Heart right ventricle (tissue), 16 donors: ENCODE measurements at regions not wholly inside any gene's neighbourhood (a gene's known extent, or its start where the extent isn't known, plus 50 kb on each side); places are given as distances from the start of the nearest gene placed in this dataset.

ENCODE experiments used
- ATAC-seq, 8 donors: fragments of 200-7000 bp; cut with Tn5 transposase; one replicate each; pipeline ENCODE4 v1.9.1; 2020; ENCODE audit warnings: mild to moderate bottlenecking in 8 of 8, moderate library complexity in 8 of 8, moderate number of reproducible peaks in 1 of 8
- DNase-seq, 2 donors: peaks; one replicate each; pipeline ENCODE4 v3.0.0-alpha.2; 2020
- H3K27ac ChIP-seq, 10 donors: fragments of 200-600 bp; sonication (generic) in 2 of 10; one replicate each; pipeline versions ENCODE4 v1.5.0 to v1.8.0; 2020 to 2022; ENCODE audit warnings: mild to moderate bottlenecking in 3 of 10
- H3K27me3 ChIP-seq, 7 donors: fragments of 200-600 bp; one replicate each; pipeline ENCODE4 v1.8.0; 2021 to 2022; ENCODE audit warnings: mild to moderate bottlenecking in 2 of 7
- H3K36me3 ChIP-seq, 9 donors: fragments of 200-600 bp; sonication (generic) in 1 of 9; one replicate each; pipeline versions ENCODE4 v1.5.0 to v1.8.0; 2020 to 2022; ENCODE audit warnings: mild to moderate bottlenecking in 2 of 9
- H3K4me1 ChIP-seq, 9 donors: fragments of 200-600 bp; sonication (generic) in 1 of 9; one replicate each; pipeline versions ENCODE4 v1.5.0 to v1.8.0; 2020 to 2022; ENCODE audit warnings: mild to moderate bottlenecking in 4 of 9
- H3K4me3 ChIP-seq, 10 donors: fragments of 200-600 bp; sonication (generic) in 2 of 10; one replicate each; pipeline versions ENCODE4 v1.5.0 to v1.8.0; 2020 to 2022; ENCODE audit warnings: mild to moderate bottlenecking in 7 of 10, moderate library complexity in 2 of 10
- H3K9me3 ChIP-seq, 11 donors: fragments of 200-600 bp in 10 of 11; sonication (generic) in 2 of 11; one replicate each; pipeline versions ENCODE4 v1.5.0 to v1.8.0; 2013 to 2022; ENCODE audit warnings: mild to moderate bottlenecking in 2 of 11, control low read depth in 1 of 11, moderate library complexity in 1 of 11
- WGBS, 2 donors: extraction: QIAGEN DNeasy Blood & Tissue Kit; methylation state at CpG; one replicate each; pipeline ENCODE4 v1.1.7; 2013; ENCODE audit warnings: inconsistent platforms in 1 of 2; 5-methylcytosine and 5-hydroxymethylcytosine counted together
- intact Hi-C, 10 donors: fragments of 100-400 bp; cut with DNase I; formaldehyde crosslinking; loops; one replicate each; pipeline versions ENCODE4 v1.11.1 to v1.14.2; 2022
- TF ChIP-seq, protein P1 (sequence below), 9 donors: fragments of 200-600 bp; sonication (generic) in 2 of 9; IDR thresholded peaks; one replicate each; pipeline versions ENCODE4 v1.5.0 to v1.8.0; 2021 to 2022; ENCODE audit warnings: antibody characterized with exemption in 9 of 9, mild to moderate bottlenecking in 5 of 9, moderate library complexity in 1 of 9
- donor health status: Arrhythmogenic right ventricular cardiomyopathy.
- donor health status: ischemic (EF 13 %, LVEDD 7.1; RV severe dilation, severe dysfunction).
- donor health status: healthy with polysubstance abuse.
- donor health status: DM: no; HTN: yes; CAD: no.
- donor health status: DM: no; HTN: no; CAD: no.
- donor health status: ischemic (EF 25% LVEDD 6.9; RV normal size, moderate dysfunction).
- donor health status: ischemic (EF 25% LVEDD 5.7; RV mildly dilated, moderate dysfunction).
- donor health status: healthy.
- donor health status: DM: yes; HTN: yes; CAD: no.
- donor health status: Ischemic cardiomyopathy.
- donor health status: ischemic (EF 35%, LVEDD 5.7; RV mildly dilated, moderate dysfunction).
- donor health status: nonischemic (EF 11% LVEDD 7.7; RV severe dilation, severe dysfunction).
- donor health status: DM: yes; HTN: yes; CAD: no.
- donor health status: PGD.
- donor health status: ischemic (EF 29% LVEDD 5.4; RV normal size, mild dysfunction).
- donor health status: nonischemic (EF 23%, LVEDD 6.1; RV moderate dilation, normal function).

DNA sequence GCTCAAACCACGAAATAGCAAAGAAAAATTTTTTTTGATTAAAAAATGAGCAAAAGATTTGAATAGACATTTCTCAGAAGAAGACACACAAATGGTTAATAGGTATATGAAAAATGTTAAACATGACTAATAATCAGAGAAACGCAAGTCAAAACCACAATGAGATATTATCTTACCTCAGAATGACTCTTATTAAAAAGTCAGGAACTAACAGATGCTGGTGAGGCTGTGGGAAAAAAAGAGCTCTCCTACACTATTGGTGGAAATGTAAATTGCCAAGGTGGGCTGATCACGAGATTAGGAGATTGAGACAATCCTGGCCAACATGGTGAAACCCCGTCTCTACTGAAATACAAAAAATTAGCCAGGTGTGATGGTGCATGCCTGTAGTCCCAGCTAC, 315.5 kb upstream of the FLRT2 start:
- WGBS, 2 donors, result 76 to 79% methylated on average over 4 of the region's 4 CpGs
- H3K4me1 ChIP-seq, result no peaks in the 10 kb centered on the region
- no peaks in the 10 kb centered on the region for H3K36me3 ChIP-seq
- H3K9me3 ChIP-seq, result peaks cover 0 to 16% (median 0%) of the 10 kb centered on the region in 11 donors
- DNase-seq, result no peak
- no peaks in the 10 kb centered on the region for H3K27me3 ChIP-seq
- ATAC-seq, result no peak
- TF ChIP-seq, protein P1, sequence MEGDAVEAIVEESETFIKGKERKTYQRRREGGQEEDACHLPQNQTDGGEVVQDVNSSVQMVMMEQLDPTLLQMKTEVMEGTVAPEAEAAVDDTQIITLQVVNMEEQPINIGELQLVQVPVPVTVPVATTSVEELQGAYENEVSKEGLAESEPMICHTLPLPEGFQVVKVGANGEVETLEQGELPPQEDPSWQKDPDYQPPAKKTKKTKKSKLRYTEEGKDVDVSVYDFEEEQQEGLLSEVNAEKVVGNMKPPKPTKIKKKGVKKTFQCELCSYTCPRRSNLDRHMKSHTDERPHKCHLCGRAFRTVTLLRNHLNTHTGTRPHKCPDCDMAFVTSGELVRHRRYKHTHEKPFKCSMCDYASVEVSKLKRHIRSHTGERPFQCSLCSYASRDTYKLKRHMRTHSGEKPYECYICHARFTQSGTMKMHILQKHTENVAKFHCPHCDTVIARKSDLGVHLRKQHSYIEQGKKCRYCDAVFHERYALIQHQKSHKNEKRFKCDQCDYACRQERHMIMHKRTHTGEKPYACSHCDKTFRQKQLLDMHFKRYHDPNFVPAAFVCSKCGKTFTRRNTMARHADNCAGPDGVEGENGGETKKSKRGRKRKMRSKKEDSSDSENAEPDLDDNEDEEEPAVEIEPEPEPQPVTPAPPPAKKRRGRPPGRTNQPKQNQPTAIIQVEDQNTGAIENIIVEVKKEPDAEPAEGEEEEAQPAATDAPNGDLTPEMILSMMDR (IDR thresholded peaks at IDR 0.05), result no peak
- H3K27ac ChIP-seq, result no peak overlapping the region
- intact Hi-C loops, result no loop called here
- H3K4me3 ChIP-seq, result no peak overlapping the region

DNA sequence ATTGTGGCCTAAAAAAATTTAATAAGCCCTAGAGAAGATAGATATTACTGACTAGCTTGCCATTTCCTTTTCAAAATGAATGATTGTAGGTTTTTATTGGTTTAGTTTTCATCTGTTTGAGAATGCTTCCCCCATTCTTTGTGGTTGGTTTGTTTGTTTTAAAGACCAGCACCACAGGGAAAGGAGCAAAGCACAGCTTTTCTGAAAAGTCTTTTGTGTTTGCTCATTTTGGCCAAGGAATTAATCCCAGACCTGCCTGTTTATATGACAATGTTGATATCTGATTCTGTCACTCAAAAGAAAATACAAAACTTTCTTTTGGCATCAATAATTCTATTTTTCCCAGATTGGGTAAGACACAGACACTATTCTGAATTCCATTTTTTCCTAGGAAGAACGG, 312.5 kb upstream of the FLRT2 start:
- intact Hi-C loops, result no loop called here
- H3K36me3 ChIP-seq, result no peaks in the 10 kb centered on the region
- H3K27ac ChIP-seq, result no peak overlapping the region
- 93 to 94% methylated on average over 1 of the region's 1 CpG for WGBS, 2 donors
- ATAC-seq (no peak), DNase-seq (no peak)
- TF ChIP-seq, protein P1 (IDR thresholded peaks at IDR 0.05), result no peak
- H3K4me1 ChIP-seq, result no peaks in the 10 kb centered on the region
- H3K27me3 ChIP-seq, result no peaks in the 10 kb centered on the region
- H3K9me3 ChIP-seq, result peaks cover 0 to 14% (median 0%) of the 10 kb centered on the region in 11 donors
- no peak overlapping the region for H3K4me3 ChIP-seq

DNA sequence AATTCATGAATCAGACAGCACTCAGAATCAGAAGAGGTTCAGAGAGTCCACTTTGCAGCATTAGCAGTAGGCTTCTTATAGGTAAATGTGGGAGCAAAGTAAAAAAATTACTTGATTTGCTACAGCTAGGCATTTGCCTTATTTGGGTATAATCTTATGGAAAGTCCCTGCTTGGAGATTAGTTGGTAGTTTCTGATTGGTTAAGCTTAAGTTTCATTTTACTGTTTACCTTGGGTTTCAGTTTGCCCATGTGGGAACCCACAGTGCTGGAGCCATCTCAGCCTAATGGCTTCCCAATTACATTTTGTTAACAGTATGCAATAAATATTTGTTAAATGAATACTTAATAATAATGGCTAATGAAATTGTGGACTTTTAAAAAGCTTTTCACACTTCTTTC, 311.0 kb upstream of the FLRT2 start:
- Histone ChIP-seq H3K27ac (no peak overlapping the region), H3K27me3 (no peaks in the 10 kb centered on the region), H3K4me3 (no peak overlapping the region), H3K36me3 (no peaks in the 10 kb centered on the region), H3K4me1 (no peaks in the 10 kb centered on the region), H3K9me3 (peaks cover 0 to 5% (median 0%) of the 10 kb centered on the region in 11 donors)
- TF ChIP-seq, protein P1 (IDR thresholded peaks at IDR 0.05), result no peak
- DNase-seq, result no peak
- ATAC-seq, result no peak
- intact Hi-C loops, result no loop called here

DNA sequence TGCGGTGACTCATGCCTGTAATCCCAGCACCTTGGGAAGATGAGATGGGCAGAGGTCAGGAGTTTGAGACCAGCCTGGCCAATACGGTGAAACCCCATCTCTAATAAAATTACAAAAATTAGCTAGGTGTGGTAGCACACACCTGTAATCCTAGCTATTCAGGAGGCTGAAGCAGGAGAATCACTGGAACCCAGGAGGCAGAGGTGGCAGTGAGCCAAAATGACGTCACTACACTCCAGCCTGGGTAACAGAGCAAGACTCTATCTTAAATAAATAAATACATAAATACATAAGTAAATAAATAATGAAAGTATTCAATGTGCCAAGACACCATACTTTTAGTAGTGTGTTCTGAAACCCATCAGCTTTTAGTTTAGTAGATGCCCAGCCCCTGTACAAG, 308.1 kb upstream of the FLRT2 start:
- intact Hi-C loops, result no loop called here
- DNase-seq (no peak), ATAC-seq (no peak)
- Histone ChIP-seq H3K27ac (no peak overlapping the region), H3K4me3 (no peak overlapping the region), H3K4me1 (no peaks in the 10 kb centered on the region), H3K36me3 (no peaks in the 10 kb centered on the region), H3K27me3 (no peaks in the 10 kb centered on the region), H3K9me3 (peaks cover 0 to 5% (median 0%) of the 10 kb centered on the region in 11 donors)
- TF ChIP-seq, protein P1 (IDR thresholded peaks at IDR 0.05), result no peak
- 72 to 74% methylated on average over 3 of the region's 3 CpGs for WGBS, 2 donors

DNA sequence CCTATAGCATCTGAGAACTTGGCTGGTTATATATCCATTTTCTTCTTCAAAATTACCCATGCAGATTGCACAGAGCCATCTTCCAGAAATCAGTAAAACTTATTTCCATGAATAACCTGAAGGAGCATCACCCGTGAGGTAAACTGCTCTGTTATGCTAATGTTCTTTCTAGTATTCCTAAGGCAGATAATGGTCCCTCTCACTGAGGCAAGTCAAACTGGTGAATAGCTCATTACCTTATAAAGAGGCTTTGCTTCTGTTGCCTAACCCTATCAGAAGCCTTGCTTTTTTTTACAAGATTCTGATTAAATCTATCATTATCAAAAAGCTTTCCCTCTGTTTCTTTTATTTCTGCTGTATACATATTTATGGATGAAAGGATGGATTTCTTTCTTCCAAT, 307.6 kb upstream of the FLRT2 start:
- WGBS, 2 donors, result 91 to 97% methylated on average over 1 of the region's 1 CpG
- no peak for DNase-seq
- H3K4me3 ChIP-seq, result no peak overlapping the region
- intact Hi-C loops, result no loop called here
- no peaks in the 10 kb centered on the region for H3K36me3 ChIP-seq
- H3K4me1 ChIP-seq, result no peaks in the 10 kb centered on the region
- H3K27ac ChIP-seq, result no peak overlapping the region
- no peak for ATAC-seq
- peaks cover 0 to 5% (median 0%) of the 10 kb centered on the region in 11 donors for H3K9me3 ChIP-seq
- TF ChIP-seq, protein P1 (IDR thresholded peaks at IDR 0.05), result no peak
- no peaks in the 10 kb centered on the region for H3K27me3 ChIP-seq
